ENCODE measurements at regions not wholly inside any gene's neighbourhood (a gene's known extent, or its start where the extent isn't known, plus 50 kb on each side); places are given as distances from the start of the nearest gene placed in this dataset.
"Not testable (repeated sequence)": the region's sequence is repeated elsewhere in the genome, so short reads cannot be mapped to it uniquely, and the experiment has no call there.

- DNase-seq (ENCODE audit: low read depth), result no peak
Measured at GRCh38 chr2:190742431-190742830, 93.5 kb downstream of the NAB1 start.

- no peak for DNase-seq (ENCODE audit: low read depth)
Measured at GRCh38 chr2:190744041-190744440, 95.2 kb downstream of the NAB1 start.

GRCh38 chr2:190746971-190747761 is 98.3 kb downstream of the NAB1 start:
- peak; percentile 8 for DNase-seq (ENCODE audit: low read depth)

DNA sequence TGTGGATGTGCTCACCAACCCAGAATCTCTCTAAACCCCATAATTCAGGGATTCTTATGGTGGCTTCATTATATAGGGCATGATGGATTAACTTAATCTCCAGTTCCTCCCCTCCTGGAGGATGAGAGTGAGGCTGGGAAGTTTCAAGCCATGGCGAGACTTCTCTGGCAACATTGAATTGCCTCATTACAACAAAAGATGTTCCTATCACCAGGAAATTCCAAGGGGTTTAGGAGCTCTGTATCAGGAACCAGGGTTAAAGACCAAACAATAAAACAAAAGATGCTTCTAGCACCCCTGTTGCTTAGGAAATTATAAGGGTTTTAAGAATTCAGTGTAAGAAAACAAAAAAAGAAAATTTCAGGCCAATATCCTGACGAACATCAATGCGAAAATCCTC is 100.1 kb downstream of the NAB1 start:
- no peak for DNase-seq (ENCODE audit: low read depth)

- no peak for DNase-seq (ENCODE audit: low read depth)
Measured at GRCh38 chr2:190755772-190756415, 107.0 kb downstream of the NAB1 start.

DNA sequence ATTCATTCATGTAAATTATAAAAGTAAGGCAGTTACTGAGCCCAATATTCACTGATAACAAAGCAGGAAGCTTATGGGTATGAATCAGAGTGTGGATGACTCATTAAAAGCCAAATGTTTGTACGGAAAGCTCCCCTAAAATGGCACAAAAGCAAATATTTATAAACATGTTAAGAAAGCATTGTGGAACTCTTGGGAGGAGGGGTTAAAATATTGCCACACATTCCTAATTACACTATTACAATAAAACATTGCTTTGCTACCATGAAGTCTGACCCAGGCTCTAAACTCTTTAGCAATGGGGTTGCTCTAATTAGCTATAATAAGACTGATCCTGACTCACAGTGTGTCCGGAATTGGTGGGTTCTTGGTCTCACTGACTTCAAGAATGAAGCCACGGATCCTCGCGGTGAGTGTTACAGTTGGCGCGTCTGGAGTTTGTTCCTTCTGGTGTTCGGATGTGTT is 110.9 kb downstream of the NAB1 start:
- no peak for DNase-seq (ENCODE audit: low read depth)

GRCh38 chr2:190760353-190761150 is 111.7 kb downstream of the NAB1 start:
- DNase-seq (ENCODE audit: low read depth), result not testable (repeated sequence)

- not testable (repeated sequence) for DNase-seq (ENCODE audit: low read depth)
Measured at GRCh38 chr2:190761216-190761615, 112.3 kb downstream of the NAB1 start.

DNA sequence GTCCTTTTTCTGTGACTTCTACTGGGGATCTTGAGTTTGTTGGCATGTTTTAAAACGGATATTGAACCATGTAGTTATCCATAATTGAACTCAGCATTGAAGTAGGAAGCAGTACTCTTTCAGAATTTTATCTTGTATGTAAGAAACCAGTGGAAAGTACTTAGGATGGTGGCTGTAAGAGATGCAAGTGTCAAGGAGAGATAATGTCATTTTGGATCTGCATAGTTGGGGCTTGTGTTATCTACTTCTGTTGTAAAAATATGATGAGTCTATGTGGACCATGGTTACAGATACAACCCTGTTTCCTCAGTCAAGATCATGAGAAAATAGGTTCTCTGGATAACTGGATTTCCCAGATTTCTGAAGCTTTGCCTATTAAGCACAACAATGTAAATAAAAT is 113.7 kb downstream of the NAB1 start:
- DNase-seq (ENCODE audit: low read depth), result no peak

DNA sequence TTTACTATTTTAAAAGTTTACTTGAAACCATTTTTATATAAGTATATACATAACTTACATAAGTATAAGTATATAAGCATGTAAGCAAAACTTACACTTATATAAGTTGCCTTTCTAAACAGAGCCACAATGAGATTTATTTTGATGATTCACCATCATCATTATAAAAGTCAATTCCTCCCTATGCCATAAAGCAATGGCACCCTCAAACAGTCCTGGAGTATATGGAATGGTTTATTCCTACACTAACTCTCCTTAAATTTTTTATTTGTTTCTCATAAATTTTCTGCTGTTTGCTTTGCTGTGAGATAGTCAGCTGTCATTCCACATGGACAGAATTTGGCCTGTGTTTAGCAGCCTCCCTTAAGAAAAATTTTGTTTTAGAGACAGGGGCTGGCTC is 114.2 kb downstream of the NAB1 start:
- no peak for DNase-seq (ENCODE audit: low read depth)

GRCh38 chr2:190763901-190764514 is 115.1 kb downstream of the NAB1 start:
- DNase-seq (ENCODE audit: low read depth), result no peak

DNA sequence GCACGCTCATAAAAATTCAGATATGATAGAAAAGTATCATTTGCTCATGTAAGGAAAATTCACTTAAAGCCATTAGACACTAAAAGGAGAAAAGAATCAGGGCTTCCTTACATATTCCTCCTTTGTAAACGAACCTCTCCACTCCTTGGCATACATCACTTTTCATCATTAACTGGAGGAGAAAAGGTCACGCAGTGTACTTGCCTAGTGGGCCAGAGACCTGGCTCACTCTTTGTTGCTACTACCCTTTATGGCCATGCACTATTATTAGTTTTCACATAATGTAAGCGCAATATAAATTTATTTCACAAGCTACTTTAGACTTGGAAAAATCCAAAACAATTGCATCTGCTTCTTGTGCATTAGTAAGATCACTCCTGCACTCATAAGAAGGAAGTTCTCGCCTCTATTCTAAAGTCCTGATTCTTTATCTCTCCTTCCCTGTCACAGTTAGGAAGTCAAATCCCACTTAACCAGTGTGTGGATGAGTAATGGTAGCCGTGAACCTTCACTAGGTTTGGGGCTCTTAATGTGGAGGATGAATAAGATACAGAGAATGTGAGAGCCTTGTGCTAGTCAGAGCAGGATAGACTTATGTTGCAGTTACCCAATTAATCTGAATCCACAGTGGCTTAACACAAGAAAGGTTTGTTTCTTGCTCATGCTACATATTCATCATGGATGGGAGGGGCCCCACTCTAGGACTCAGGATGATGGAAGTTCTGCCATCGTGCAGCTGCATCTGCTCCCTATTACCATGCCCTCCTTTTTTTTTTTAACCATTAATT is 115.0 kb upstream of the GLS start:
- DNase-seq (ENCODE audit: low read depth), result no peak

- no peak for DNase-seq (ENCODE audit: low read depth)
Measured at GRCh38 chr2:190766174-190766572, 114.4 kb upstream of the GLS start.

DNA sequence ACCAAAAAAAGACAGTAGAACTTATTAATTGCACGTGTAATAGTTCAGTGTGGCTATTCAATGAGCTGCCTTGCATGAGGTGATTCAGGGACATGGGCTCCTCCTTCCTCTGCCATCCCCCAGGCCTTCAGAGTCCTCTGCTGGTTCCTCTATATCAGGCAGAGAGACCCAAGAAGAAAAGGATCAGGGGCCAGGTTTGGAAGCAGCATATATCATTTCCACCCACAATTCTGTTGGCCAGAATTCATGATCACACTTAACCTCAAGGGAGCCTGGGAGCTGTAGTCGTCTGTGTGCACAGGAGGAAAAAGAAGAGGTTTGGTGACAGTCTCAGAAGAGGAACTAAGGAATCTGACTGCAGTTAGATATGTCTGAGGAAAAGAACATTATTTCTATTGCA is 114.0 kb upstream of the GLS start:
- no peak for DNase-seq (ENCODE audit: low read depth)

DNA sequence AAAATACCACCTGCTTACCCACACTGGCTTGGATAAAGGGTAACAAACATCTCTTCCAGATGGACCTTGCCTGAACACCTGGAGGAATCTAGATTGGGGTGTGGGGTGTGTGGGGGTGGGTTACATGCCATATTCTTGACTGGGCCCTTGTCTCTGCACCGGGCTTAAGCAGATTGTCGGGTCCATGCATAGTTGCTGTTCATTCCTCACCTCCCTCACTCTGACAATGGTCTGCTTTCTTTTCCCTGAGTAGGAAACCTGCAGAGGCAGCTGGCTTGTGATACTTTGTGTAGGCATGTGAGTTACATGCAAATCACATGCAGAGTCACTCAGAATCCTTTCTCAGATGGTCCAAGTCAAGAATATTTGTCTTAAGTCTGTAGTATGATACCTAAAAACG is 112.8 kb upstream of the GLS start:
- no peak for DNase-seq (ENCODE audit: low read depth)

- no peak for DNase-seq (ENCODE audit: low read depth)
Measured at GRCh38 chr2:190769258-190769657, 111.4 kb upstream of the GLS start.

DNA sequence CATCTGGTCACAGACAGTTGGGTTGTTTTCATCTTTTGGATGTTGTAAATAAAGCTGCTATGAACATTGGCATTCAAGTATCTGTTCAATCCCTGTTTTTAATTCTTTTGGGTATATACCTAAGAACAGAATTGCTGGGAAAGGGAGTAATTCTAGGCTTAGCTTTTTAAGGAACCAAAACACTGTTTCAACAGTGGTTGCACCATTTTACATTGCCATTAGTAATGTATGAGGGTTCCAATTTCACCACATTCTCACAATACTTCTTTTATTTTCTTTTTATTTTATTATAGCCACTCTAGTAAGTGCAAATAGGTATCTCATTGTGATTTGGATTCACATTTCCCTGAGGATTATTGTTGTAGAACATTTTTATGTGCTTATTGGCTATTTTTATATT is 108.9 kb upstream of the GLS start:
- no peak for DNase-seq (ENCODE audit: low read depth)

GRCh38 chr2:190780594-190780993 is 100.0 kb upstream of the GLS start:
- DNase-seq (ENCODE audit: low read depth), result no peak

- no peak for DNase-seq (ENCODE audit: low read depth)
Measured at GRCh38 chr2:190781604-190782198, 98.9 kb upstream of the GLS start.

DNA sequence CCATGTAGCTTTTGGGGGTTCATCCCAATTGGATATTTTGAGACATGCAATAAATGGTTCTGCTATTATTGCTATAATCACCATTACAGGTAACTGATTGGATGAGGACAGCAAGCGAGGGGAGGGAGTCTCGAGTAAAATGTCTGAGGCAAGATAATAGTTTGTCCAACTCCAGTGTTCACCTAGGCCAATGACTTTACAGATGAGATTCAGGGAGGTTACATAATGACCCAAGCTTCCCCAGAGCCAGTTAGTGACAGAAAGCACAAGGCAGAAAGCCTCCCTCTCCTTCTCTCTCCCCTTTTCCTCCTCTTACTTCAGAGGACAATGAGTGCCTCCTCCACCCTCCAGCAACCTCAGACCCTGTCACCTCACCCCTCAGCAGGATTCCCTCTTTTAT is 98.4 kb upstream of the GLS start:
- DNase-seq (ENCODE audit: low read depth), result no peak

Data from HS-27A (cell line).